GM18517 (cell line): ENCODE measurements at regions not wholly inside any gene's neighbourhood (a gene's known extent, or its start where the extent isn't known, plus 50 kb on each side); places are given as distances from the start of the nearest gene placed in this dataset.

Experiments
- ATAC-seq: cut with Tn5 transposase; IDR thresholded peaks from one replicate; pipeline ENCODE4 v1.9.1; 2021; ENCODE audit warnings: mild to moderate bottlenecking, moderate library complexity; ENCODE audit not compliant: unreplicated experiment

DNA sequence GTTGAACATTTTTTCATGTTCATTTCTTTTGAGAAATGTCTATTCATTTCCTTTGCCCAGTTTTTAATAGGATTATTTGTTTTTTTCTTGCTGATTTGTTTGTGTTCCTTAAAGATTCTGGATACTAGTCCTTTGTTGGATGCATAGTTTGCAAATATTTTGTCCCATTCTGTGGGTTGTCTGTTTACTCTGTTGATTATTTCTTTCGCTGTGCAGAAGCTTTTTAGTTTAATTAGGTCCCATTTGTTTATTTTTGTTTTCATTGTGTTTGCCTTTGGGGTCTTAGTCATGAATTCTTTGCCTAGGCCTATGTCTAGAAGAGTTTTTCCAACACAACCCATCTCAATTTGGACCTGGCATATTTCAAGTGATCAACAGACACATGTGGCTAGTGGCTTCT, 116.1 kb upstream of the GALNT2 start:
- no peak for ATAC-seq

DNA sequence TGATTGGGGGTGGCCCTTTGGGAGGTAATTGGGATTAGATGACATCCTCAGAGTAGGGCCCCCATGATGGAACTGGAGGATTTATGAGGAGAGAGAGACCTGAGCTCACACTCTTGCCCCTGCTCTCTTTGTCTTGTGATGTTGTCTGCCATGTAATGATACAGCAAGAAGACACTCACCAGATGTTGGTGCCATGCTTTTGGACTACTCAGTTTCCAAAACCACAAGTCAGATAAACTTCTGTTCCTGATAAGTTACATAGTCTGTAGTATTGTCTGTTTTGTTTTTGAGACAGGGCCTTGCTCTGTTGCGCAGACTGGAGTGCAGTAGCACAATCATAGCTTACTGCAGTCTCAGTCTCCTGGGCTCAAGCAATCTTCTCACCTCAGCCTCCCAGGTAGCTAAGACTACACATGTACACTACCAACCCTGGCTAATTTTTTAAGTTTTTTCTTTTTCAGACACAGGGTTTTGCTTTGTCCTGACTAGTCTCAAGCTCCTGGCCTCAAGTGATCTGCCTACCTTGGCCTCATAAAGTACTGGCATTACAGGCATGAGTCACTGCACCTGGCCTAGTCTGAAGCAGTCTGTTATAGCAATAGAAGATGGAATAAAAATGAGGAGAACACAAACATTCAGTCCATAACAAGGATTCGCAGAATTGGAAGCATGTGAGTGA, 115.0 kb upstream of the GALNT2 start:
- ATAC-seq: no peak

DNA sequence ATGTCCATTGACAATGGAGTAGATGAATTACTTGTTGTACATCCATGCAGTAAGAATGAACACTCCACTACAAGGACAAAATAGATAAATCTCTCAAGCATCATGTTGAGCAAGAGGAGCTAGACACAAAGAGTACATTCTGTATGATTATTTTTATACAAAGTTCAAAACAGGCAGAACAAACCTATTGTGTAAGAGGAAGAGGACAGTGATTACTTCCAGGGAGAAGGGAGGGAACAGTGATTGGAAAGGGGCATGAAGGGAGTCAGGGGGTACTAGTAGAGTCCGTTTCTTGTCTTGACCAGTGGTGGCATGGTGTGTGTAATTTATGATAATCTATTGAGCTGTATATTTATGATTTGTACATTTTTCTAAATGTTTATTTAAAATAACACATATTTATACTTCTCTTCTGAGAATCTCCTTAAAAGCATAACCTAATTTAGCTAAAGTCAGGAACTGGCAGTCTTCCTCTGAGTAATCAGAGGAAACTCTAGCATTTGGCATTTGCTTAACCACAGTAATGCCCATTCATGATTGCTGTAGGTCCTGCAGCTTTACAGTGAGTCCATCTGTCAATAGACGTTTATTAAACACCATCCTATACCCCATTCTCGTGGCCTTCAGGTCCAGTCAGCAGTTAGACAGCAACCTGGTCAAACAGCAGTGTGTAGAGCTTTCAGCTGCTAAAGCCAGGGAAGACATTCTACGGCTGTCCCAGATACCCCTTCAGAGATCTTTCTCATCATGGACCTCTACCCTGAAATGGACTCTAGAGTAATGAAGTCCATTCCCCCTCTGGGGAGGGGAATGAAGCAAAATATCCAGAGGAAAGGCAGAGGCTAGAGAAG, 114.1 kb upstream of the GALNT2 start:
- no peak for ATAC-seq

DNA sequence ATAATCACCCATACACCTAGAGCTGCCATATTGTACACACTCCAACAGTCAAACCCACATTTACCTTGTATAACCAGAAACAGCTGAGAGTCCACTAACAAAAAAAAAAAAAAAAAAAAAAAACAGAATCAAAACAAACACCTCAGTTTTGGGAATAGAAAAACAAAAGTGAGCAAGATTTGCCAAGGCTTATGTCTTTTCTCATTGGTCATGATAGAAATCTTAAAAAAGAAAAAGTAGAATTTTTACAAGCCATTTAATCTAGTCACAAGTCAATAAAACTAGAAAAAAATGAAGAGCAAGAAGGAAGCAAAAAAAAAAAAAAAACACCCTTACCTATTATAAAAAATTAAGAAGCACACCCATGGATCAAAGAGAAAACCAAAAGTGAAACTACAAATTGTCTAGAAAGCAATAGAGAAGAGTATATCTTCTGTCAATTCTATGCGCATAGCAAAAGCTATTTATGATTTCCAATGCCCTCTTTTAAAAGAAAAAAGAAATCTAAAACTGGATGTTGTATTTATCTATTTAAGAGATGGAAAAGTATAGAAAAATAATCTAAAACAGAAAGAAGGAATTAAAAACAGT, 113.2 kb upstream of the GALNT2 start:
- ATAC-seq: no peak

DNA sequence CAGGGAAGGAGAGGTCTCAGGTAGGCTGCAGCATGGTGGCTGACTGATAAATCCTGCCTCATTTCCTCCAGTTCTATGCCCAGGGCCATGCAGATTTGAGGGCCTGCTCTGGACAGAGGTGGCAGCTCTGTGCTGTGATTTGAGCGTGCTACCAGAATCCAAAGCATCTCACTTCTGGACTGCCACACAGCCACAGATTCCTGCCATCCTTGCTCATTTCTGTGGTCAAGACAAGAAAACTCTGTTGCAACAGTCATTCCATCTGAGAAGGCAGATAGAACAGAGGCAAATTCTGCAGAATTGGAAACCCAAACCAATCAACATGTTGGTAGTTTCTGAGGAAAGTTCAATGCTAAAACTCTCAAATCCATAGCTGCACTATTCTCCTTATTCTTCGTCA, 102.8 kb upstream of the GALNT2 start:
- no peak for ATAC-seq

DNA sequence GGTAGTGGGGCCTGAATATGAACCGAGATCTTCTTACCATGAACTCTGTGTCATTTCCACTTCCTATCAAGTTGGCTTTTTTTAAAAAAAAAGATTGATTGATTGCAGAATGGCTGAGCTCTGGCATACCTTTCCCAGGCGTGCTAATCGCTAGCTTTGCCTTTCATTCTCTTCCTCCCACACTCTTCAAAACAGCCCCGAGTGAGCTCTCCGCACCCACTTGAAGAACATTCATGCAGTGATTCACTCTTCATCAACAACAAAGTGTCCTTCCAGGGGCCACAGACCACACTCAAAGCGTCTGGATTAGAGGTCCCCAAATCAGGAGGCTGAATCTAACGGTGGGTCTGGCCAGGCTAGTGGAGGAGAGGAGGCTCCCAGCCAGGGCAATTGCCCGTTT, 96.3 kb upstream of the GALNT2 start:
- no peak for ATAC-seq

DNA sequence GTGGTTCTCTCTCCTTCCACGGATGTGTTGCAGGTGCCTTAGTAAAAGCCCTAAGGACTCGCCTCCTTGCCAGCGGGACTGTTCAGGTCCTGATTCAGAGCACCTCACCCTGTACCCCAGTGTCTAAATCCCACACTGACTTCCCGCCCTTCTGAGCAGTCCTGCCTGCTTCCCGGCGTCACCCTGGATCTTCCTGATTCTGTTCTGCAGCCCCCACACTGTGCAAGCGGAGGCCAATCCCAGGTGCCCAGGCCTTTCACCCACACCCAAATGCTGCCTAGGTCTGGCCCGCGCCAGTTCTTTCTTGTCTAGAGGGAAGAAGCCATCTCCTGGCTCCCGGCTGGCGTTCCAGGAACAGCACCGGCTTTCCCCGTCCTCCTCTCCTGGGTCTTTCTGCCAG, 95.9 kb upstream of the GALNT2 start:
- ATAC-seq: no peak

DNA sequence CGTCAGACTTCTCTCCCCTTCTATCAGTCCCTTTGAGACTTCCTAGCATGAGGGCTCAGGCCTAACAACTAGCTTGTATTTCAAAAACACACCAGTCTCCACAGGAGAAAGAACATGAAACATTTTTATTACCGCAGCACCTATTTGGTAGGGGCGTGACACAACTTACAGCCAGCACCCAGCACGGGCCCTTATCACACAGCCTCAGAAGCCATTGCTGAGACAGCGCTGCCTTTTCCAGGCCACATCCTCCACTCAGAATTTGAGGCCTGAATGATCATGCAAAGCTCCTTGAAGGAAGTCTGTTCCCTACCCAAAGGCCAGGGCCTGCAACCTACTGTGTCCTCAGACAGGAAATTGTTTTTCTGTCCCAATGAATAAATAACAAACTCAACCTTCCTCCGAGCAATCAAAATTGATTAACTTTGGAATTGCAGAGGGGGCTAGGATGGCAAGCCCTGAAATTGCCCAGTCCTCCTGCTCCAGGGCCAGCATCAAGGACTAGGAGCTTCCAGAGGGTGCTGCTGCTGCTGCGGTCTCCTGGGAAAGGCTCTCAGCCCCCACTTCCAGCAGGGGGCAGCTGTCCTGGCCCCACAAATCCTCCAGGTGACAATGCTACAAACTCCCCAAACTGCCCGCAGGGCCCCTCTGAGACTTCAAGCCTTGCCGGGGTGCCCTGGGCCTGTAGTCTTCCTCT, 94.3 kb upstream of the GALNT2 start:
- ATAC-seq: no peak

DNA sequence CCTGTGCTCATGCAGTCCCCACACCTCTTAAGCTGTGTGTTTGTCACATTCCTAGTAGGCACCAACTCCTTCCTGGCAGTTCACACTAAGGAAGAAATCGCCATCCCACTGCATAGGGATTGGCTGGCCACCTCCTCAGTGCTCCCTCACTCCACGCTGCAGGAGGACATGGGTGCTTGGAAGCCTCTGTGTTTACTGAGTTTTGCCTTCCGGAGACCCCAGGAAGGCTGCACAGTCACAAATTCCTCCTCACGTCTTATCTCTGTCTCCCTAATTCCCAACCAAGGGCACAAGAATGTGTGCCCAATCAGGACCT, 93.8 kb upstream of the GALNT2 start:
- ATAC-seq: no peak

DNA sequence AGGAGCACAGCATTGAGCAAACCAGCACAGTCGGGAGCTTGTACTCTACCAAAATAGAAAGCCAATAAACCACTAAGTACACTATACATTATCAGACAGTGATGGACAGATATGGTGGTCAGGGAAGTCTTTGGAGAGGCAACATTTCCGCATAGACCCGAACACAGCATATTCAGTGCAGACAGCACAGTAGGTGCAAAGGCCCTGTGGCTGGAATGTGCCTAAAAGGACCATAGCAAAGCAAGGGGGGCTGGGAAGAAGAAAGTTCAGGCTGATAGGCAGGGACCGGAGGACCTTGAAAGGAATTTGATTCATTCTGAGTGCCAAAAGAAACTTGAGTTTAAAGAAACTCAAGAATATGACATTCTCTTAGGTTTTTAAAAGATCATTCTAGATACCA, 92.0 kb upstream of the GALNT2 start:
- ATAC-seq: no peak

DNA sequence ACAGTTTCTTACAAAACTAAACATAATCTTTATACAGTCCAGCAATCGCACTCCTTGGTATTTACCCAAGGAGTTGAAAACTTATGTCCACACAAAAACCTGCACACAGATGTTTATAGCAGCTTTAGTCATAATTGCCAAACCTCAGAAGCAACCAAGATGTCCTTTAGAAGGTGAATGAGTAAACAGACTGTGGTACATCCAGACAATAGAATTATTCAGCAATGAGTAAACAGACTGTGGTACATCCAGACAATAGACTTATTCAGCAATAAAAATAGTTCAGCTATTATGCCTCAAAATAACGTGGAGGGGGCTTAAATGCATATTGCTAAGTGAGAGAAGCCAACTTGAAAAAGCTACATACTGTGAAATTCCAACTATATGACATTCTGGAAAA, 87.0 kb upstream of the GALNT2 start:
- no peak for ATAC-seq

DNA sequence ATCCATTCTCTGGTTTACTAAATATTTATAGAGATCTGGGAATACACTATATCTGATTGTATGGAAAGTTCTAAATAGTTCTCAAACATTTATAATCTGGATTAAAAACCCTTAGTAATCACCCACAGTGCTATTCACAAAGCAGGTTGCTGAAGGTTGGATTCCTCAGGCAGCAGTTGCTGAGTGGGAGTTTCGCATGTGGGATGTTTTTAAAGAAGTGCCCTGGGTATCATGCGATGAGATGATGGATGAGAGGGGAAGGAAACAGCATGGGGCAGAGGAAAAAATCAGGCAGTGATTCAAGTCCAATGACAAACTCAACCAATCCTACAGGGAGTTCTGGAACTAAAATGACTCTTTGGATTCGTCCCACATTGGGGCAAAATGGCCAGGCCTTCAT, 85.3 kb upstream of the GALNT2 start:
- no peak for ATAC-seq

DNA sequence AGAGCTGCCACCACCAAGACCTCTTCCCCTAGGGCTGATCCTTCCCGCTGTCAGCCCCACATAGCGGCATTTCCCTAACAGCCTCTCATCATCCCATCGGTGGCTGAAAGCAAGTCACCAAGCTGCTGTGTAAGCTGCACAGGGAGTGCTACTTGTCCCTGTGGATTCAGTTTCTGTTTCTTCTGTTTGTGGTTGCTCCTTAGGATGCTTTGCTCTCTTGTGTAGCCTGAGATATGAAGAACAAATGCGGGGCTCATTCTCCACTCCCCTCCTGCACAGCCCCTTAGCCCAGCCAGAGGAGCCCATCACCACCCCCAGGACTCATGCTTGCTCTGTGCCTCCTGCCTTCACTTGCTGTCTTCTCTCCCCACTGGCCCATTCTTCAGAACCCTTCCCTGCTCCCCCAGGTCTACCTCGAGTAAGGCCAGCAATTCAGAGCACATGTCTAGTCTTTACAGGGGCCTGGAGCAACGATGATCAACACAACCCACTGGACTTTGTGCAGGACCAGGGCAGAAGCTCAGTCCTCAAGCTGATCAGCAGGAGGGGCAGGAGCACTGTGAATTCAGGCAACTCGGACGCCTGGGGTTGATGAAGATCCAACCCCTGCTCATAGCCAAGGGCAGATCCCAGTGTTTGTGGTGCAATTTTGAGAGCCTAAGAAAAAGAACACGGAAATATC, 82.6 kb upstream of the GALNT2 start:
- no peak for ATAC-seq

DNA sequence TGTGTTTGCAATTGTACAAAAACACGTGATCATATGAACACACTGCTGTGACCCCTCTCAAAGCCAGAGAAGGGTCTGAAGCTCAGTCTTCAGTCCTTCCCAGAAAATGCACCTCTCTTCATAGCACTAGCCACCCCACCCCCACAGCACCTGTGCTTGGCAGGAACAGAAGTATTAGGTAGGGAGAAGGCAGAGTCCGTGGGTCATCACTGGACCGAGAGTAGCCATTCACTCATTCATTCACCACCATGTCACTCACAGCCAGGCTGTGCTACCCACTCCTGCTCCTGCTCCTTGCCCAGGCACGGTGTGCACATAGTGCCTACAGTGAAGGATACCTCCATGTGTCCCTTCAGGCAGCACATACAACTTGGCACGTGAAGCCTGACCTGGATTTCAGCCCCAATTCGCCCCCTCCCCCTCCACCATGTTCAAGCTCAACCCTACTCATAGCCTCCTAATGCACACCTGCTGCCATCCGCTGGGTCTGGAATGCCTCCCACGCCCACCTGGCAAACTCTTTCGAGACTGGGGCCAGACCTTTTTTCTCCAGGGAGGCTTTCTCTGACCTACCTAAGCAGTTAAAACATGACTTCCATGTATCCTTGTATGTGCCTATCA, 81.9 kb upstream of the GALNT2 start:
- ATAC-seq: no peak

DNA sequence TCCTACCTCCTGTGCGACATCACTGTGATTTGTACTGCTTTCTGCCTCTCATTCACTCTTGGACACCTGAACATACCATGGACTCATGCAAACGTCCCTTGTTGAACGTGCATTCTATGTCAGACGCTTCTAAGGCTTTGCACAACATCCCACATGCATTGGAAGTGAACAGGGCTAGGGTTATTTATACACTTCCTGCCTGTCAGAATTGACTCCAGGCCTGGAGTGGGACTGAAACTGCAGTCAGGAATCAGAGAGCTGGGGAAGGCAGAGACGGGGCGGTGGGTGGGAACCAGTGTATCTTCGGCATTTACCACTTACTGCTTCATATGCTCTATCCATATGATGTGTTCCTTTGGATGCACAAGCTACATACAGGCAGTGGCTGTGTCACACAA, 81.4 kb upstream of the GALNT2 start:
- ATAC-seq: no peak

DNA sequence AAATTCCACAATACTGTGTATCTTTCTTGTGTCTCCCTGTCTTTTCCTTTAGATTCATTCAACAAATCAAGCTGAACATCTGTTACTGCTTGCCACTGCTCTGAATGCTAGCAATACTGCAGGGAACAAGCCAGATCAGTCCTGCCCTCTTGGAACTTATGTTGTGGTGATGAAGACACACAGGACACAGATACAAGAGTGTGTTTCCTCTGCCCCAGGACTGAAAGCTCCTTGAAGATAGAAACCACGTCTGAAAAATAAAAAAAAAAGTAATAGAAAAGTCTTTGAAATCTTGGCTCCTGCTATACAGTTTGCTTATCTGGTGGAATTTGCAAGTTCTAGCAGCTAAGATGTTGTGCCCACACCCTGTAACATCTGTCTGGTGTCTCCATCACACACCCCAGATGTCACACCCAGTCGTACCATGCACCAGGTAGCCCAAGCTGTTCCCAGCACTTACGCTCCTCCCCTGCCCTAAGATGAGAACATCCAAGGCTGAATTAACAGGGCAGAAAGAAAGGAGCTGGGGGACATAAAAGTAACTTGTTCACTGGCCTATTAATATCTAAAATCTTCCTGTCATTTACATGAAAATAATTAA, 80.2 kb upstream of the GALNT2 start:
- ATAC-seq: no peak

DNA sequence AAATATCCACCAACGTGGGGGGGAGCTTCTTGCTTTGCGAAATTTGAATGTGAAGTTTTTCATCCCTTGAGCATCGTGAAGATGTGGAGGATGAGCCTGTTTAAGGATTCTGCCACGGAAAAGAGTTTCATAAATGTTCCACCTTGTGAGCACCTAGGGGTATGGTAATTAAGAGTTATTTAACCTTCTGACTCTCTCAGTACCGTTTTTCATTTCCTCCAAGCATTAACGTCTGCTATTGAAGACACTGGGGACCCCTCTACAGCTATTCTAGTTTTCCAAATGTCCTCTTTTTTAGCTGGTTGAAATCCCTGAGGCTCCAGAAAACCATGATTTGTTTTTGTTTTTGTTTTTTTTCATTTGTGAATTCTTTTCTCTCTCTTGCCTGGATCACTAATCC, 79.1 kb upstream of the GALNT2 start:
- no peak for ATAC-seq

DNA sequence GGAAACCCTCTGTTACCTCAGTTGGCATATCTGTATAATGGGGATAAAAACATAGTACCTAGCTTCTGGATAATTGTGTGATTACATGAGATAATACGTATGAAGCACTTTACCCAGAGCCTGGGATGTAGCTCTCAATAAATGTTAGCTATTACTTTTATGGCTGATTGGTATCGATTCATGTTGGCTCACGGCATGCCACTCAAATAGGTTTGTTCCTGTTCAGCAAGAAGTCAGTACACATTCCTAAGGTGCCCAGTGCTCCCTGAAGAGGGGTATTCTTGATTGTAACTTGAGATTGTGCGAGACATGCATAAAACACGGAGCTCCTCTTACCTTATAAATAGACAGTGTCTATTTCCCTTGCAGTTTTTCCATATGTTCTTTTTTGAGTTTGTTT, 78.5 kb upstream of the GALNT2 start:
- no peak for ATAC-seq

DNA sequence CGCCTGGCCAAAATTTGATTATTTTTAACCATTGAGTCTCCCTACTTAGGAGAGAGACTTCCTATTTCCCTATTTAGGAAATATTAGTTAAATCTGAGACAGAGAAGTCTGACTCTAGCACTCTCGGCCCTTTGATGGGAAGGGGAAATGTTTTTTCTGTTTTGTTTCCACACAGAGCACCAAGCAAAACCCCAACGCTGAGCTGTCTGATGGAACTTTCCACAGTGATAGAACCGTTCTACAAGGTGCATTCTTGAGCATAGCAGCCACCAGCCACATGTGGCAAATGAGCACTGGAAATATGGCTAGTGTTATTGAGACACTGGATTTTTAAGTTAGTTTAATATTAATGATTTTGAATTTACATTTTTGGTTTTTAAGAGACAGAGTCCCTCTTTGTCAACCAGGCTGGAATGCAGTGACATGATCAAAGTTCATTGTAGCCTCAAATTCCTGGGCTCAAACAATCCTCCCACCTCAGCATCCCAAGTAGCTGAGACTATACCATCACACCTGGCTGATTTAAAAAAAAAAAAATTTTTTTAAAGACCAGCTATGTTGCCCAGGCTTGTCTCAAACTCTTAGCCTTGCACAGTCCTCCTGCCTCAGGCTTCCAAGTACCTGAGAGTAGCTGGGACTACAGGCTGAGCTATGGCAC, 77.3 kb upstream of the GALNT2 start:
- ATAC-seq: no peak

DNA sequence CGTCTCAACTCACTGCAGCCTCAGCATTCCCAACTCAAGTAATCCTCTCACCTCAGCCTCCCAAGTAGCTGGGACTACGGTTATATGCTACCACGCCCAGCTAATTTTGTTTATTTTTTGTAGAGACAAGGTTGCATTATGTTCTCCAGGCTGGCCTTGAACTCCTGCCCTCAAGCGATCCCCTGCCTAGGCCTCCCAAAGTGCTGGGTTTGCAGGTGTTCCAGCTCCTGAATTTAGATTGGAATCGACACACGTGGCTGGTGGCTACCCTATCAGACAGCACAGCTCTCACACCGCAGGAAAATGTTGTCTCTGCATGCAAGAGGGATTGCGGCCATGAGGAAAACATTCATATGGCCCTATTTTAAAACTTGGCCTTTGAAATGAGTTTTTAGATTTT, 76.7 kb upstream of the GALNT2 start:
- no peak for ATAC-seq
